ENCODE measurements at regions not wholly inside any gene's neighbourhood (a gene's known extent, or its start where the extent isn't known, plus 50 kb on each side); places are given as distances from the start of the nearest gene placed in this dataset.

DNA sequence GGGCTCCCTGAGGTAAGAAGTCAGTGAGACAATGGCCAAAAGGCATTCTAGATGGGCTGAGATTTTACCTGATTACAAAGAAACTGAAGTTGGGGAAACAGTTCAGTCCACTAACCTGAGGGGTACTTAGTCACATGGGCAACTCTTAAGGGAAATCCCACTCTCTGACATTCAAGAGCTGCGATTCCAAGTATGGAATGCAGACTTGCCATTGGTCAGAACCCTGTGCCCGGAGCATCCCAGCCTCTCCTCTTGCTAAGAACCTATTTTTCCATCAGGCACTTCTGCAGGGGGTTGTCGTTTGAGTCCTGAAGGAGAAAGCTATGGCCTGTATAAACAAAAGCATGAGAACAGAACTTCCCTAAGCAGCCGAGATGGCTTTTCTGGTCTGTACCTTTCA is 434.9 kb upstream of the DAB1 start:
- TF ChIP-seq, protein P1, sequence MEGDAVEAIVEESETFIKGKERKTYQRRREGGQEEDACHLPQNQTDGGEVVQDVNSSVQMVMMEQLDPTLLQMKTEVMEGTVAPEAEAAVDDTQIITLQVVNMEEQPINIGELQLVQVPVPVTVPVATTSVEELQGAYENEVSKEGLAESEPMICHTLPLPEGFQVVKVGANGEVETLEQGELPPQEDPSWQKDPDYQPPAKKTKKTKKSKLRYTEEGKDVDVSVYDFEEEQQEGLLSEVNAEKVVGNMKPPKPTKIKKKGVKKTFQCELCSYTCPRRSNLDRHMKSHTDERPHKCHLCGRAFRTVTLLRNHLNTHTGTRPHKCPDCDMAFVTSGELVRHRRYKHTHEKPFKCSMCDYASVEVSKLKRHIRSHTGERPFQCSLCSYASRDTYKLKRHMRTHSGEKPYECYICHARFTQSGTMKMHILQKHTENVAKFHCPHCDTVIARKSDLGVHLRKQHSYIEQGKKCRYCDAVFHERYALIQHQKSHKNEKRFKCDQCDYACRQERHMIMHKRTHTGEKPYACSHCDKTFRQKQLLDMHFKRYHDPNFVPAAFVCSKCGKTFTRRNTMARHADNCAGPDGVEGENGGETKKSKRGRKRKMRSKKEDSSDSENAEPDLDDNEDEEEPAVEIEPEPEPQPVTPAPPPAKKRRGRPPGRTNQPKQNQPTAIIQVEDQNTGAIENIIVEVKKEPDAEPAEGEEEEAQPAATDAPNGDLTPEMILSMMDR (conservative IDR thresholded peaks at IDR 0.05 in 1 of 2, IDR thresholded peaks at IDR 0.05 in 1 of 2; ENCODE audit: low read depth in 1 of 2, low read length in 2 of 2), result no peak
- TF ChIP-seq EZH2 (IDR thresholded peaks at IDR 0.05; ENCODE audit: low read length, missing control alignments), result no peak
